Suprapubic skin (tissue), 3 donors: ENCODE measurements at regions not wholly inside any gene's neighbourhood (a gene's known extent, or its start where the extent isn't known, plus 50 kb on each side); places are given as distances from the start of the nearest gene placed in this dataset.

Experiments
- CTCF ChIP-seq, 2 donors: fragments of 200-600 bp in 1 of 2; fragments of 450-650 bp in 1 of 2; sonication (generic) in 1 of 2; IDR thresholded peaks; one replicate each; pipeline ENCODE4 v1.5.1; 2016 to 2019; ENCODE audit warnings: antibody characterized with exemption in 2 of 2, mild to moderate bottlenecking in 1 of 2, moderate library complexity in 1 of 2
- EP300 ChIP-seq: sonication (generic); formaldehyde crosslinking; IDR thresholded peaks from one replicate; pipeline ENCODE4 v1.6.1; 2017; ENCODE audit warnings: antibody characterized with exemption

GRCh38 chr17:13384626-13385025 lies 217.1 kb downstream of the HS3ST3A1 start:
- no peak for TF ChIP-seq CTCF (IDR thresholded peaks at IDR 0.05)
- no peak for TF ChIP-seq EP300
